Loucy (cell line): ENCODE measurements at regions not wholly inside any gene's neighbourhood (a gene's known extent, or its start where the extent isn't known, plus 50 kb on each side); places are given as distances from the start of the nearest gene placed in this dataset.

Experiments used
- H2AFZ ChIP-seq: fragments of 200-600 bp; sonication (generic); 2 replicates; pipeline ENCODE4 v1.6.0; 2016; ENCODE audit warnings: antibody characterized with exemption, mild to moderate bottlenecking, low read length, moderate library complexity
- H3F3A ChIP-seq: fragments of 200-600 bp; 2 replicates; pipeline ENCODE4 v1.6.0; 2016; ENCODE audit warnings: antibody characterized with exemption, low read depth, mild to moderate bottlenecking
- H3K27me3 ChIP-seq: fragments of 200-600 bp; sonication (generic); 2 replicates; pipeline ENCODE4 v1.6.1; 2014; ENCODE audit warnings: low read length, mild to moderate bottlenecking; ENCODE audit not compliant: insufficient read depth, poor library complexity, severe bottlenecking
- H3K36me3 ChIP-seq: fragments of 200-600 bp; sonication (generic); 2 replicates; pipeline ENCODE4 v1.6.1; 2016; ENCODE audit warnings: low read length; ENCODE audit not compliant: insufficient read depth
- H3K4me1 ChIP-seq: fragments of 200-600 bp; sonication (generic); 2 replicates; pipeline ENCODE4 v1.5.1; 2014; ENCODE audit warnings: low read length, mild to moderate bottlenecking; ENCODE audit not compliant: insufficient read depth, poor library complexity, severe bottlenecking
- H3K4me2 ChIP-seq: fragments of 200-600 bp; sonication (generic); 2 replicates; pipeline ENCODE4 v1.6.0; 2014; ENCODE audit warnings: antibody characterized with exemption, low read length, low read depth, mild to moderate bottlenecking; ENCODE audit not compliant: poor library complexity, severe bottlenecking
- H3K4me3 ChIP-seq: fragments of 200-600 bp; sonication (generic); 2 replicates; pipeline ENCODE4 v1.5.1; 2014; ENCODE audit warnings: low read length, mild to moderate bottlenecking, mixed read lengths; ENCODE audit not compliant: poor library complexity, severe bottlenecking
- H3K79me2 ChIP-seq: fragments of 200-600 bp; sonication (generic); 2 replicates; pipeline ENCODE4 v1.6.1; 2014; ENCODE audit warnings: low read length; ENCODE audit not compliant: insufficient read depth
- H3K9ac ChIP-seq: fragments of 200-600 bp; sonication (generic); 2 replicates; pipeline ENCODE4 v1.6.0; 2014; ENCODE audit warnings: mild to moderate bottlenecking, low read depth, low read length, moderate library complexity; ENCODE audit not compliant: poor library complexity, severe bottlenecking
- H3K9me2 ChIP-seq: fragments of 200-600 bp; sonication (generic); replicated peaks from 2 replicates; pipeline ENCODE4 v1.6.1; 2016; ENCODE audit warnings: low read depth, low read length, mixed read lengths
- H3K9me3 ChIP-seq: fragments of 200-600 bp; sonication (generic); 2 replicates; pipeline ENCODE4 v1.6.1; 2014; ENCODE audit warnings: mild to moderate bottlenecking, antibody characterized with exemption, low read length, low read depth; ENCODE audit not compliant: insufficient read depth
- H4K20me1 ChIP-seq: fragments of 200-600 bp; sonication (generic); 2 replicates; pipeline ENCODE4 v1.6.0; 2014; ENCODE audit warnings: antibody characterized with exemption, low read length, mild to moderate bottlenecking; ENCODE audit not compliant: insufficient read depth, poor library complexity, severe bottlenecking
- EZH2phosphoT487 ChIP-seq: fragments of 200-600 bp; IDR thresholded peaks from 2 replicates; pipeline ENCODE4 v1.6.1; 2018; ENCODE audit warnings: antibody characterized with exemption, mild to moderate bottlenecking, moderate library complexity, borderline replicate concordance
- TF ChIP-seq, protein P1 (sequence below): fragments of 200-600 bp; sonication (generic); conservative IDR thresholded peaks from 2 replicates; pipeline ENCODE4 v1.5.1; 2014; ENCODE audit warnings: mild to moderate bottlenecking, antibody characterized with exemption, low read length

DNA sequence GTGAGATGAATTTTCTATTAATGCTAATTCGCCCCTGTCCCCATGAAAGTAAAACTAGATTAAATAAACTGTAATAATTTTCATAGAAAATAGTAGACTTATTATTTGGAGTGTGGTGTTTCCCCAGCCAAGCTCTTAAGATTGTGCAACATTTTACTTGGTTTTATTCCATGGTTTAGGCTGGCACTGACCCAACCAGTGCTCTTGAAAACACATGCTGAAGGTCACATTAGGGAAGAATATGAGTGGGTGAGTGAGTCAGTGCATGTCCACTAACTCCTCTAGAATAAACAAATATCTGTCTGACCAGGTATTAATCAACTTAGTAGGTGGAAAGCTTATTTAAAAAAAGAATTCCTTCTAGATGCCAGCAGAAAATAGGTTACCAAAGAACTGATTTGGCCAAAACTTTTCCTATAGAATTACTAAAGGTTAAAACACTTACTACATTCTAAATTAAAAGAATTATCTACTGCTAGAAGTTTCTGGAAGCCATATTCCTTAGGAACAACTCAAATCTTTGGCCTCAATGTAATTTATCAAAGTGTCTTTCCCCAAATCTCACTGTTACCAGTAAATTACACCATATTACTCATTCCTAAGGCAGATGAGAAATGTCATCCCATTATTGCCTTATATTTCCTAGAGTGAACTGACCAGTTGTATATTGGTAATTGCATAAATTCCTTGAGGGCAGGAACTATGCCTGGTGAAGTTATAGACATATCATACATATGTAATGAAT, 89.7 kb upstream of the RGS1 start:
- Histone ChIP-seq H3K9ac (no peak overlapping the region), H3K4me1 (no peaks in the 10 kb centered on the region), H3F3A (no peaks in the 10 kb centered on the region), H2AFZ (no peak overlapping the region), H3K79me2 (no peaks in the 10 kb centered on the region), H4K20me1 (no peaks in the 10 kb centered on the region), H3K36me3 (no peaks in the 10 kb centered on the region), H3K9me2 (no peaks in the 10 kb centered on the region), H3K27me3 (no peaks in the 10 kb centered on the region), H3K9me3 (no peaks in the 10 kb centered on the region), H3K4me2 (no peak overlapping the region), H3K4me3 (no peak overlapping the region)
- TF ChIP-seq EZH2phosphoT487, result no peak
- TF ChIP-seq, protein P1, sequence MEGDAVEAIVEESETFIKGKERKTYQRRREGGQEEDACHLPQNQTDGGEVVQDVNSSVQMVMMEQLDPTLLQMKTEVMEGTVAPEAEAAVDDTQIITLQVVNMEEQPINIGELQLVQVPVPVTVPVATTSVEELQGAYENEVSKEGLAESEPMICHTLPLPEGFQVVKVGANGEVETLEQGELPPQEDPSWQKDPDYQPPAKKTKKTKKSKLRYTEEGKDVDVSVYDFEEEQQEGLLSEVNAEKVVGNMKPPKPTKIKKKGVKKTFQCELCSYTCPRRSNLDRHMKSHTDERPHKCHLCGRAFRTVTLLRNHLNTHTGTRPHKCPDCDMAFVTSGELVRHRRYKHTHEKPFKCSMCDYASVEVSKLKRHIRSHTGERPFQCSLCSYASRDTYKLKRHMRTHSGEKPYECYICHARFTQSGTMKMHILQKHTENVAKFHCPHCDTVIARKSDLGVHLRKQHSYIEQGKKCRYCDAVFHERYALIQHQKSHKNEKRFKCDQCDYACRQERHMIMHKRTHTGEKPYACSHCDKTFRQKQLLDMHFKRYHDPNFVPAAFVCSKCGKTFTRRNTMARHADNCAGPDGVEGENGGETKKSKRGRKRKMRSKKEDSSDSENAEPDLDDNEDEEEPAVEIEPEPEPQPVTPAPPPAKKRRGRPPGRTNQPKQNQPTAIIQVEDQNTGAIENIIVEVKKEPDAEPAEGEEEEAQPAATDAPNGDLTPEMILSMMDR, result no peak

DNA sequence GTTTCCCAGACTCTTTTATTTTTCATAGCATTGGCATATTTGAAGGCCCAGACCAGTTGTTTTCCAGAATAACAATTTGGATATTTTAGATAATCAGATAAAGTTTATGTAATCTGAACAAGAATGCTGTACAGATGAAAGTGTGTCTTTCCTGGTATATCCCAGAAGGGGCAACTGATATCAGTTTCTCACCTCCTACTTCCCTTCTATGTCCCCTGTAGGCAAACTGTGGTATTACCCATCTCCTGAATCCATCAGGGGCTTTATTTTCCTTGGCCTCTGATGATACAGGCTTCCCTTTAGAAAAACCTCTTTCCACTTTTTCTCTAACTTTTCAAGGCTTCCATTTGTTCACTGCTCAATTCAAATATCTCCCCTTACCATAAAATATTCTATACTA, 87.5 kb upstream of the RGS1 start:
- Histone ChIP-seq H3K9me2 (no peaks in the 10 kb centered on the region), H3K4me3 (no peak overlapping the region), H3K4me1 (no peaks in the 10 kb centered on the region), H2AFZ (no peak overlapping the region), H3K27me3 (no peaks in the 10 kb centered on the region), H3K79me2 (no peaks in the 10 kb centered on the region), H3K4me2 (no peak overlapping the region), H4K20me1 (no peaks in the 10 kb centered on the region), H3K9ac (no peak overlapping the region), H3K9me3 (no peaks in the 10 kb centered on the region), H3K36me3 (no peaks in the 10 kb centered on the region), H3F3A (no peaks in the 10 kb centered on the region)
- TF ChIP-seq, protein P1, result peak; percentile 37
- TF ChIP-seq EZH2phosphoT487, result no peak

DNA sequence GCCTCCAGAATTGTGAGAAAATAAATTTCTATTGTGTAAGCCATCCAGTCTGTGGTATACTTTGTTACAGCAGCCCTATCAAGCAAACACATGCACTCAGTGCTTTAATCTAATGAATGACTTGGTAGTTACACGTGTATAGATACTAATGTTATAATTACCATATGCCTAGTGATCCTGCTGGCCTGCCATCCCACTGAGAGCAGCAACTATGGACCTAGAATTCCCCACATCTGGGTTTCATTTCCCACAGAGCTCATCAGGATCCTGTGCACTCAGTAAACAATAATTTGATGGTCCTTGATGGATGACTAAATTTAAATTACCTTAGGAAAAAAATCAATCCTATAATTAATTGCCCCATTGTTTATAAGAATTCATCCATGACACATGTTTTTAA, 86.5 kb upstream of the RGS1 start:
- no peaks in the 10 kb centered on the region for H3F3A ChIP-seq
- no peaks in the 10 kb centered on the region for H3K9me2 ChIP-seq
- no peak overlapping the region for H3K9ac ChIP-seq
- no peaks in the 10 kb centered on the region for H3K4me1 ChIP-seq
- H3K9me3 ChIP-seq, result no peaks in the 10 kb centered on the region
- no peak overlapping the region for H3K4me2 ChIP-seq
- no peak overlapping the region for H3K4me3 ChIP-seq
- no peak for TF ChIP-seq EZH2phosphoT487
- TF ChIP-seq, protein P1, result no peak
- H2AFZ ChIP-seq, result no peak overlapping the region
- no peaks in the 10 kb centered on the region for H3K36me3 ChIP-seq
- no peaks in the 10 kb centered on the region for H3K27me3 ChIP-seq
- H4K20me1 ChIP-seq, result no peaks in the 10 kb centered on the region
- no peaks in the 10 kb centered on the region for H3K79me2 ChIP-seq
